Liver (tissue), 3 donors: ENCODE measurements at regions not wholly inside any gene's neighbourhood (a gene's known extent, or its start where the extent isn't known, plus 50 kb on each side); places are given as distances from the start of the nearest gene placed in this dataset.

ENCODE experiments used
- CTCF ChIP-seq: fragments of 150-350 bp; IDR thresholded peaks from 2 replicates; pipeline ENCODE4 v1.5.1; 2017; ENCODE audit warnings: improper control_type of control experiment, low read depth, low read length; ENCODE audit not compliant: missing input control
- RXRA ChIP-seq, 2 donors: IDR thresholded peaks; 2 replicates each; pipeline ENCODE4 v1.6.1; 2017 to 2018; ENCODE audit warnings: antibody characterized with exemption in 2 of 2, mild to moderate bottlenecking in 1 of 2
- SP1 ChIP-seq: IDR thresholded peaks from 2 replicates; pipeline ENCODE4 v1.6.1; 2018; ENCODE audit warnings: antibody characterized with exemption, mild to moderate bottlenecking
- TF ChIP-seq, protein P1 (sequence below): IDR thresholded peaks from 2 replicates; pipeline ENCODE4 v1.6.1; 2016; ENCODE audit warnings: antibody characterized with exemption
- donor health status: healthy.
- donor health status: healthy.

DNA sequence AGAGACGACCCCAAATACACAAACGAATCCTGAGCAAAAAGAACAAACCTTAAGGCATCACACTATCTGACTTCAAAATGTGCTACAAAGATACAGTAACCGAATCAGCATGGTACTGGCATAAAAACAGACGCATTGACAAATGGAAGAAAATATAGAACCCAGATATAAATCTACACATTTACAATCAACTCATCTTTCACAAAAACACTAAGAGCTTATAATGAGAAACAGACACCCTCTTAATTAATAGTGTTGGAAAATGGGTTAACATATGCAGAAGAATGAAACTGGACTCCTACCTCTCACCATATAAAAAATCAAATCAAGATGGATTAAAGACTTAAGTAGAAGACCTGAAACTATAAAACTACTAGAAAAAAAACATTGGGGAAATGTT is 130.3 kb upstream of the DCBLD2 start:
- TF ChIP-seq CTCF (no peak), RXRA (IDR thresholded peaks at IDR 0.05) (no peak), SP1 (no peak)
- TF ChIP-seq, protein P1, sequence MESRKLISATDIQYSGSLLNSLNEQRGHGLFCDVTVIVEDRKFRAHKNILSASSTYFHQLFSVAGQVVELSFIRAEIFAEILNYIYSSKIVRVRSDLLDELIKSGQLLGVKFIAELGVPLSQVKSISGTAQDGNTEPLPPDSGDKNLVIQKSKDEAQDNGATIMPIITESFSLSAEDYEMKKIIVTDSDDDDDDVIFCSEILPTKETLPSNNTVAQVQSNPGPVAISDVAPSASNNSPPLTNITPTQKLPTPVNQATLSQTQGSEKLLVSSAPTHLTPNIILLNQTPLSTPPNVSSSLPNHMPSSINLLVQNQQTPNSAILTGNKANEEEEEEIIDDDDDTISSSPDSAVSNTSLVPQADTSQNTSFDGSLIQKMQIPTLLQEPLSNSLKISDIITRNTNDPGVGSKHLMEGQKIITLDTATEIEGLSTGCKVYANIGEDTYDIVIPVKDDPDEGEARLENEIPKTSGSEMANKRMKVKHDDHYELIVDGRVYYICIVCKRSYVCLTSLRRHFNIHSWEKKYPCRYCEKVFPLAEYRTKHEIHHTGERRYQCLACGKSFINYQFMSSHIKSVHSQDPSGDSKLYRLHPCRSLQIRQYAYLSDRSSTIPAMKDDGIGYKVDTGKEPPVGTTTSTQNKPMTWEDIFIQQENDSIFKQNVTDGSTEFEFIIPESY: no peak
